ENCODE measurements at regions not wholly inside any gene's neighbourhood (a gene's known extent, or its start where the extent isn't known, plus 50 kb on each side); places are given as distances from the start of the nearest gene placed in this dataset.
A peak's percentile ranks its signal among the peaks of the same experiment; 100 is the strongest.

DNA sequence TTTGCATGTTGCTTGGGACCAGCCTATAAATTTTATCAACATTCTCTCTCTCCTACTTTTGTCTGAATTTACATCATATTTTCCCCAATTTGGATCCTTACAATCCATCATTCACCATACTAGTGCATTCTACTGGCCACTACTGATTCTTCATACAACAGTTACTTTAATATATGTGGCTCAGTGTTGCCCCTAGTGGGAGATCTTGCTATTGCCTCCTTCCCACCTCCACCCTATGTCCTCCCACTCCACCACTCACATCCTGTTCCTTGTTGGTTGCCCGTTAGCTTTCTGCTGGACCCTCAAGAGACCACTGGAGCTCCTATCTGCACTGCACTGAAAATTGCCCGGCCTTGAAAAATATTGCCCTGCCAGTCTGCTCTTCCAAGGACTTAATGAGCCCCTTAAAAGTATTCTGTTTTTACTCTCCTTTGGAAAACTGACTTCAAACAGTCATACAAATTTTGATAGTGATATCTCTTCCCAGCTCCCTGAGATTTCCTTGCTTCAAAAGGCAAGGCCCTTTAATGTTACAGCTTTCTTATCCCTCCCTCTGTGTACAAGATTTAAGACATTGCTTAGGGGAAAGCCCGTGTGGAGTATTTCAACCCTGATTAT is 243.2 kb upstream of the TMEM229A start:
- no peaks in the 10 kb centered on the region for H3K4me1 ChIP-seq (ENCODE audit: insufficient read depth, low read length, severe bottlenecking)
- no peaks in the 10 kb centered on the region for H3K27me3 ChIP-seq (ENCODE audit: insufficient read depth, low read length)
- no peak overlapping the region for H2AFZ ChIP-seq (ENCODE audit: low read length)
- no peaks in the 10 kb centered on the region for H3F3A ChIP-seq (ENCODE audit: insufficient read depth, low read length)
- no peaks in the 10 kb centered on the region for H3K36me3 ChIP-seq (ENCODE audit: insufficient read depth, low read length)
- H3K27ac ChIP-seq (ENCODE audit: low read depth, low read length, poor library complexity, severe bottlenecking) = no peak overlapping the region
- no peaks in the 10 kb centered on the region for H3K79me2 ChIP-seq (ENCODE audit: insufficient read depth, low read length)
- H4K20me1 ChIP-seq (ENCODE audit: insufficient read depth, low read length) = no peaks in the 10 kb centered on the region
- H3K4me2 ChIP-seq (ENCODE audit: low read length) = no peak overlapping the region
- H3K4me3 ChIP-seq (ENCODE audit: low read depth, low read length, poor library complexity, severe bottlenecking) = no peak overlapping the region
- H3K9me3 ChIP-seq (ENCODE audit: low read length) = no peaks in the 10 kb centered on the region
- TF ChIP-seq EZH2 (IDR thresholded peaks at IDR 0.05; ENCODE audit: borderline replicate concordance, low read length) = no peak
- TF ChIP-seq, protein P1, sequence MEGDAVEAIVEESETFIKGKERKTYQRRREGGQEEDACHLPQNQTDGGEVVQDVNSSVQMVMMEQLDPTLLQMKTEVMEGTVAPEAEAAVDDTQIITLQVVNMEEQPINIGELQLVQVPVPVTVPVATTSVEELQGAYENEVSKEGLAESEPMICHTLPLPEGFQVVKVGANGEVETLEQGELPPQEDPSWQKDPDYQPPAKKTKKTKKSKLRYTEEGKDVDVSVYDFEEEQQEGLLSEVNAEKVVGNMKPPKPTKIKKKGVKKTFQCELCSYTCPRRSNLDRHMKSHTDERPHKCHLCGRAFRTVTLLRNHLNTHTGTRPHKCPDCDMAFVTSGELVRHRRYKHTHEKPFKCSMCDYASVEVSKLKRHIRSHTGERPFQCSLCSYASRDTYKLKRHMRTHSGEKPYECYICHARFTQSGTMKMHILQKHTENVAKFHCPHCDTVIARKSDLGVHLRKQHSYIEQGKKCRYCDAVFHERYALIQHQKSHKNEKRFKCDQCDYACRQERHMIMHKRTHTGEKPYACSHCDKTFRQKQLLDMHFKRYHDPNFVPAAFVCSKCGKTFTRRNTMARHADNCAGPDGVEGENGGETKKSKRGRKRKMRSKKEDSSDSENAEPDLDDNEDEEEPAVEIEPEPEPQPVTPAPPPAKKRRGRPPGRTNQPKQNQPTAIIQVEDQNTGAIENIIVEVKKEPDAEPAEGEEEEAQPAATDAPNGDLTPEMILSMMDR (IDR thresholded peaks at IDR 0.05; ENCODE audit: low read length) = peak; percentile 97
- no peak overlapping the region for H3K9ac ChIP-seq (ENCODE audit: low read length)
- no peaks in the 10 kb centered on the region for H3K9me2 ChIP-seq (ENCODE audit: low read depth, low read length)

DNA sequence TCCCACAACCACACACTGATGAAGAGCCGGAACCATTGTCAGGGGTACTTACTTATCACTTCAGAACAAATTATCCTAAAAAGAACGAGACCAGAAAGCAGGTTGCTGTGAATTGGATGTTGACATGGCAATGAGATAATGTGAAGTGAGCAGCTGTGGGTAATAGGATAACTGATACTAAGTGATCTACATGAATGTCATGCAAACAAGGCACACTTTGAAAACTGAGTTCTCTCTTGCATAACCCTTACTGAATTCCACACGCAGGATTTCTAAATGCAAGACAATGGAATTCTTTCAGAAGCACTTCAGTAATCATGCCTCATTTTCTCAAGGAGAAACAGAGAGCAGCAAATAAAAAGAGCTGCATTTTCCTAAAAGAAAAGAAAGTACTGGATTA is 242.5 kb upstream of the TMEM229A start:
- Histone ChIP-seq H3K4me2 (ENCODE audit: low read length) (no peak overlapping the region), H3K36me3 (ENCODE audit: insufficient read depth, low read length) (no peaks in the 10 kb centered on the region), H3K4me1 (ENCODE audit: insufficient read depth, low read length, severe bottlenecking) (no peaks in the 10 kb centered on the region), H3K9ac (ENCODE audit: low read length) (no peak overlapping the region), H2AFZ (ENCODE audit: low read length) (no peak overlapping the region), H3F3A (ENCODE audit: insufficient read depth, low read length) (no peaks in the 10 kb centered on the region), H3K4me3 (ENCODE audit: low read depth, low read length, poor library complexity, severe bottlenecking) (no peak overlapping the region), H3K9me2 (ENCODE audit: low read depth, low read length) (no peaks in the 10 kb centered on the region), H4K20me1 (ENCODE audit: insufficient read depth, low read length) (no peaks in the 10 kb centered on the region), H3K27me3 (ENCODE audit: insufficient read depth, low read length) (no peaks in the 10 kb centered on the region), H3K9me3 (ENCODE audit: low read length) (no peaks in the 10 kb centered on the region), H3K79me2 (ENCODE audit: insufficient read depth, low read length) (no peaks in the 10 kb centered on the region), H3K27ac (ENCODE audit: low read depth, low read length, poor library complexity, severe bottlenecking) (no peak overlapping the region)
- no peak for TF ChIP-seq EZH2 (IDR thresholded peaks at IDR 0.05; ENCODE audit: borderline replicate concordance, low read length)
- TF ChIP-seq, protein P1 (IDR thresholded peaks at IDR 0.05; ENCODE audit: low read length) = no peak

DNA sequence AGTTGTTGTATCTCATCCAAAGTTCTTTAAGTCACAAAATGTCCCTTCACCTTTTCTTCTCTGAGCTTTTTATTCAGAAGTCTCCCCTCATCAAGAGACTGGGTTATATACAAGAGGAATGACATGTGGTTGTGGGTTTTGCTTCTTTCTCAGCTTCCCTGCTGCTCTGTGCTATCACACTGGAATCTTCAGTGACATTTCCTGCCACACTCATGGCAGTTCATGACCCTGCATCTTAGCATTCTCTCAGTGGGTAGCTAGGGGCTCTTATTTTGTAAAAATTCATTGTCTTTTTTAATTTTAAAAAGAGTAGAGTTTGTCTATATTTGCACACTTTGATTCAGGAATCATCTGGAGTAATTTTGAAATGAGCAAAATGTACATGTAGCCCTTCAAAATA is 236.9 kb upstream of the TMEM229A start:
- H3K9ac ChIP-seq (ENCODE audit: low read length) = no peak overlapping the region
- no peak overlapping the region for H3K27ac ChIP-seq (ENCODE audit: low read depth, low read length, poor library complexity, severe bottlenecking)
- H4K20me1 ChIP-seq (ENCODE audit: insufficient read depth, low read length) = no peaks in the 10 kb centered on the region
- H3F3A ChIP-seq (ENCODE audit: insufficient read depth, low read length) = no peaks in the 10 kb centered on the region
- H3K36me3 ChIP-seq (ENCODE audit: insufficient read depth, low read length) = no peaks in the 10 kb centered on the region
- no peaks in the 10 kb centered on the region for H3K9me2 ChIP-seq (ENCODE audit: low read depth, low read length)
- H2AFZ ChIP-seq (ENCODE audit: low read length) = no peak overlapping the region
- no peaks in the 10 kb centered on the region for H3K27me3 ChIP-seq (ENCODE audit: insufficient read depth, low read length)
- no peak overlapping the region for H3K4me3 ChIP-seq (ENCODE audit: low read depth, low read length, poor library complexity, severe bottlenecking)
- H3K79me2 ChIP-seq (ENCODE audit: insufficient read depth, low read length) = no peaks in the 10 kb centered on the region
- peaks cover 1% of the 10 kb centered on the region for H3K4me1 ChIP-seq (ENCODE audit: insufficient read depth, low read length, severe bottlenecking)
- no peaks in the 10 kb centered on the region for H3K9me3 ChIP-seq (ENCODE audit: low read length)
- TF ChIP-seq, protein P1 (IDR thresholded peaks at IDR 0.05; ENCODE audit: low read length) = no peak
- no peak for TF ChIP-seq EZH2 (IDR thresholded peaks at IDR 0.05; ENCODE audit: borderline replicate concordance, low read length)
- H3K4me2 ChIP-seq (ENCODE audit: low read length) = no peak overlapping the region

All from OCI-LY1 (cell line).